Testis (tissue), 2 donors: ENCODE measurements at regions not wholly inside any gene's neighbourhood (a gene's known extent, or its start where the extent isn't known, plus 50 kb on each side); places are given as distances from the start of the nearest gene placed in this dataset.
A peak's percentile ranks its signal among the peaks of the same experiment; 100 is the strongest.
"Not testable (repeated sequence)": the region's sequence is repeated elsewhere in the genome, so short reads cannot be mapped to it uniquely, and the experiment has no call there.

Source experiments
- DNase-seq: peaks from one replicate; pipeline ENCODE4 v3.0.0-alpha.2; 2019
- H3K27ac ChIP-seq, 2 donors: fragments of 200-600 bp; sonication (generic); one replicate each; pipeline ENCODE4 v1.5.1; 2019
- H3K27me3 ChIP-seq: fragments of 200-600 bp; sonication (generic); one replicate; pipeline ENCODE4 v1.5.1; 2019
- H3K36me3 ChIP-seq: fragments of 200-600 bp; sonication (generic); one replicate; pipeline ENCODE4 v1.5.1; 2017; ENCODE audit warnings: low read depth; ENCODE audit errors: missing control alignments
- H3K4me1 ChIP-seq: fragments of 200-600 bp; sonication (generic); one replicate; pipeline ENCODE4 v1.5.1; 2019
- H3K4me3 ChIP-seq, 2 donors: fragments of 200-600 bp; sonication (generic); one replicate each; pipeline ENCODE4 v1.5.1; 2017 to 2019
- H3K9me3 ChIP-seq: fragments of 200-600 bp; sonication (generic); one replicate; pipeline ENCODE4 v1.5.1; 2017
- CTCF ChIP-seq, 3 experiments: fragments of 450-650 bp in 2 of 3; fragments of 200-600 bp in 1 of 3; sonication (generic) in 1 of 3; IDR thresholded peaks; one replicate each; pipeline ENCODE4 v1.5.1; 2016 to 2019; ENCODE audit warnings: antibody characterized with exemption in 3 of 3, mild to moderate bottlenecking in 2 of 3, moderate library complexity in 1 of 3
- POLR2A ChIP-seq: fragments of 450-650 bp; IDR thresholded peaks from one replicate; pipeline ENCODE4 v1.6.1; 2017; ENCODE audit warnings: antibody characterized with exemption, mild to moderate bottlenecking, moderate library complexity
- WGBS, 2 donors: methylation state at CpG; one replicate each; pipeline ENCODE4 v1.1.5; 2018; 5-methylcytosine and 5-hydroxymethylcytosine counted together
- intact Hi-C: fragments of 100-400 bp; cut with DNase I; formaldehyde crosslinking; loops from one replicate; pipeline ENCODE4 v1.15.1; 2023; ENCODE audit warnings: low total_unique reads

GRCh38 chr3:176262071-176262470 is 935.2 kb downstream of the TBL1XR1 start:
- intact Hi-C loops, result no loop called here
- TF ChIP-seq POLR2A, result no peak

GRCh38 chr3:176247191-176247590 is 950.1 kb downstream of the TBL1XR1 start:
- H3K27me3 ChIP-seq, result no peaks in the 10 kb centered on the region
- no peaks in the 10 kb centered on the region for H3K36me3 ChIP-seq
- DNase-seq, result no peak
- H3K9me3 ChIP-seq, result no peaks in the 10 kb centered on the region
- no peak overlapping the region for H3K27ac ChIP-seq
- 68 to 70% methylated on average over 3 of the region's 3 CpGs for WGBS, 2 donors
- H3K4me1 ChIP-seq, result no peaks in the 10 kb centered on the region
- TF ChIP-seq POLR2A (no peak), CTCF (IDR thresholded peaks at IDR 0.05) (no peak)
- H3K4me3 ChIP-seq, result no peak overlapping the region
- intact Hi-C loops, result no loop called here

More at GRCh38 chr3:176262071-176262470, 935.2 kb downstream of the TBL1XR1 start:
- 41 to 55% methylated on average over 8 of the region's 8 CpGs for WGBS, 2 donors
- no peaks in the 10 kb centered on the region for H3K9me3 ChIP-seq
- H3K4me1 ChIP-seq, result no peaks in the 10 kb centered on the region
- peak; percentile 75 for DNase-seq
- no peak overlapping the region for H3K4me3 ChIP-seq
- H3K27ac ChIP-seq, result peak overlapping the region in 1 of 2 donors; percentile 4
- H3K36me3 ChIP-seq, result no peaks in the 10 kb centered on the region
- H3K27me3 ChIP-seq, result no peaks in the 10 kb centered on the region

GRCh38 chr3:176219970-176220369 is 977.3 kb downstream of the TBL1XR1 start:
- 63 to 83% methylated on average over 4 of the region's 4 CpGs for WGBS, 2 donors

GRCh38 chr3:176214758-176215157 is 982.5 kb downstream of the TBL1XR1 start:
- intact Hi-C loops, result no loop called here
- Histone ChIP-seq H3K27me3 (no peaks in the 10 kb centered on the region), H3K9me3 (no peaks in the 10 kb centered on the region), H3K4me1 (no peaks in the 10 kb centered on the region), H3K4me3 (no peak overlapping the region), H3K36me3 (no peaks in the 10 kb centered on the region), H3K27ac (no peak overlapping the region)
- 85 to 95% methylated on average over 1 of the region's 1 CpG for WGBS, 2 donors
- no peak for DNase-seq
- TF ChIP-seq CTCF (IDR thresholded peaks at IDR 0.05), result no peak
- no peak for TF ChIP-seq POLR2A

More at GRCh38 chr3:176219970-176220369, 977.3 kb downstream of the TBL1XR1 start:
- no peaks in the 10 kb centered on the region for H3K36me3 ChIP-seq
- TF ChIP-seq CTCF (IDR thresholded peaks at IDR 0.05) (no peak), POLR2A (no peak)
- no peak for DNase-seq
- no peaks in the 10 kb centered on the region for H3K4me1 ChIP-seq
- no peaks in the 10 kb centered on the region for H3K27me3 ChIP-seq
- H3K27ac ChIP-seq, result no peak overlapping the region
- intact Hi-C loops, result no loop called here
- H3K9me3 ChIP-seq, result no peaks in the 10 kb centered on the region
- no peak overlapping the region for H3K4me3 ChIP-seq

- H3K27me3 ChIP-seq, H3K9me3 ChIP-seq, H3K4me1 ChIP-seq, DNase-seq, H3K27ac ChIP-seq, H3K36me3 ChIP-seq, intact Hi-C loops: not testable (repeated sequence)
- peak overlapping the region; percentile 31 to 36 for H3K4me3 ChIP-seq
- WGBS, 2 donors, result 79 to 80% methylated on average over 1 to 18 of the region's 27 CpGs
Observed at GRCh38 chr3:176213314-176213713, 984.0 kb downstream of the TBL1XR1 start.

- no peaks in the 10 kb centered on the region for H3K36me3 ChIP-seq
- H3K4me3 ChIP-seq, result no peak overlapping the region
- H3K27me3 ChIP-seq, result no peaks in the 10 kb centered on the region
- DNase-seq, result no peak
- intact Hi-C loops, result no loop called here
- no peaks in the 10 kb centered on the region for H3K9me3 ChIP-seq
- no peaks in the 10 kb centered on the region for H3K4me1 ChIP-seq
- 86 to 91% methylated on average over 2 of the region's 2 CpGs for WGBS, 2 donors
- no peak overlapping the region for H3K27ac ChIP-seq
- TF ChIP-seq CTCF (IDR thresholded peaks at IDR 0.05), result no peak
- no peak for TF ChIP-seq POLR2A
Observed at GRCh38 chr3:176208915-176209314, 988.4 kb downstream of the TBL1XR1 start.
